Hypothalamus (tissue), 51 donors: ENCODE measurements at regions not wholly inside any gene's neighbourhood (a gene's known extent, or its start where the extent isn't known, plus 50 kb on each side); places are given as distances from the start of the nearest gene placed in this dataset.
"Not testable (repeated sequence)": the region's sequence is repeated elsewhere in the genome, so short reads cannot be mapped to it uniquely, and the experiment has no call there.

Experiments used
- DNase-seq, 51 donors: peaks; one replicate each; lab custom pipeline; 2025; lab: John Stamatoyannopoulos, UW

- DNase-seq: no peak
Observed at GRCh38 chr1:91099746-91100621, 78.1 kb upstream of the ZNF644 start.

GRCh38 chr1:91098299-91098906 lies 76.6 kb upstream of the ZNF644 start:
- no peak for DNase-seq

GRCh38 chr1:91095321-91095720 lies 73.5 kb upstream of the ZNF644 start:
- not testable (repeated sequence) for DNase-seq

DNA sequence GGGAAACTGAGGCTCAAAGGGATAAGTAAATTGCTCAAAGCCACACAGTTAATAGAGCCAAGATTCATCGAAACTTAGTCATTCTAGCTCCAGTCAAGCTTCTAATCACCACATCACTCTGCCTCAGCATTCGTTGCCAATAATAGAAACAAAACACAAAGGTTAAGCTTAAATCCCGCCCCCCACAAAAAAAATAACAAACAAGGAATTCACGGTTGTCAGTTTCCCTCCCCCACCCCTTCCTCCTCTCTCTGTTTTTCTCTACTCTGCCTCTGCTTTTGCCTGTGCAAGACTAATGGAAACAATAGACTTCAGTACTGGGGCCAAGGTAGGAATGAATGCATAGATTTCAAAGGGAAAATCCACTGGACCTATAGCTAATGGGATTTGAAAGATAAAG lies 70.7 kb upstream of the ZNF644 start:
- no peak for DNase-seq

GRCh38 chr1:91091812-91092211 lies 70.0 kb upstream of the ZNF644 start:
- DNase-seq: no peak

DNA sequence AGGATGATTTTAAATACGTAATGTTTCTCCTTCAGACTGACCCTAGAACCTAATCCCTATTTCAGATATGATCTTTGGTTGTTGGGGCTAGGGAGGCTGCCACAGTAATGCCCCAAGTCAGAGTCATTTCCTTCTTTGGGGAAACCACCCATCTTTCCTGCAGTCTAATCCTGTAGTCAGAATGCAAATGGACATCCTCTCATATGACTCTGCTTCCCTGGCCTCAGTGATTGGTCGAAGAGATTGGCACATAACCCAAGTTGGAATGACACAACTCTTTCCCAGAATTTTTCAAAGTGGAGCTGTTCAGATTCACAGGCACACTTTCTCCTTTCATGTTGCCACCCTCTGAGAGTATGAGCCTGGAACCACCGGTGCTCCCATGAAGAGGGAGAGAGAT lies 58.8 kb upstream of the ZNF644 start:
- DNase-seq: no peak

GRCh38 chr1:91078859-91079258 lies 57.0 kb upstream of the ZNF644 start:
- DNase-seq: no peak

DNA sequence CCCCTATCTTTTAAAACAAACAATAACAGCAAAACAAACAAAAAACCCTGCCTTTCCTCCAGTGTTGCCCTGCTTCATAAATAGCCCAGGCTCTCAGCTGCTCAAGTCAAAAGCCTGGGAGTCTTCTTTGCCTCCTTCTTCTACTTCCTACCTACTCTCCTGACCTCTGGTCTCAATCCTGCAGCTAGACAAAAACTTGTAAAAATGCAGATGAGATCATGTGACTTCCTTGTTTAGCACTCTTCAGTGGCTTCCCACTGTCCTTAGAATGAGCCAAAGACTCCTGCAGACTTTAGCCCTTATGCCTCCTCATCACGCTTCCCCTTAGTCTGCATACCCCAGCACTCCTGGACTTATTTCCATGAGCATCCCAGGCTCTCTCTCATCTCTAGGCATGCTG lies 55.0 kb upstream of the ZNF644 start:
- DNase-seq: no peak

- DNase-seq: no peak
Observed at GRCh38 chr1:91075233-91076135, 53.6 kb upstream of the ZNF644 start.

- no peak for DNase-seq
Observed at GRCh38 chr1:91073299-91073698, 51.5 kb upstream of the ZNF644 start.

DNA sequence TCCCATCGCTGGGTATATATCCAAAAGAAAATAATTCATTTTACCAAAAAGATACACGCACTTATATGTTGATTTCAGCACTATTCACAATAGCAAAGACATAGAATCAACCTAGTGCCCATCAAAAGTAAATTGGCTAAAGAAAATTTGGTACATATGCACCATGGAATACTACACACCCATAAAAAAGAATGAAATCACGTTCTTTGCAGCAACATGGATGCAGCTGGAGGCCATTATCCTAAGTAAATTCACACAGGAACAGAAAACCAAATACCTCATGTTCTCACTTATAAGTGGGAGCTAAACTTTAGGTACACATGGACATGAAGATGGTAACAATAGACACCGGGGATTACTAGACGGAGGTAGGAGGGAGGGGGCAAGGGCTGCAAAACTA lies 50.0 kb upstream of the ZNF644 start:
- no peak for DNase-seq
